CD4-positive, alpha-beta T cell treated with Interleukin-4 for 1 hour (primary cell): ENCODE measurements at regions not wholly inside any gene's neighbourhood (a gene's known extent, or its start where the extent isn't known, plus 50 kb on each side); places are given as distances from the start of the nearest gene placed in this dataset.
"Not testable (repeated sequence)": the region's sequence is repeated elsewhere in the genome, so short reads cannot be mapped to it uniquely, and the experiment has no call there.

Experiments used
- DNase-seq, 2 donors: peaks; one replicate each; pipeline ENCODE4 v3.0.0-alpha.2; 2020 to 2022

DNA sequence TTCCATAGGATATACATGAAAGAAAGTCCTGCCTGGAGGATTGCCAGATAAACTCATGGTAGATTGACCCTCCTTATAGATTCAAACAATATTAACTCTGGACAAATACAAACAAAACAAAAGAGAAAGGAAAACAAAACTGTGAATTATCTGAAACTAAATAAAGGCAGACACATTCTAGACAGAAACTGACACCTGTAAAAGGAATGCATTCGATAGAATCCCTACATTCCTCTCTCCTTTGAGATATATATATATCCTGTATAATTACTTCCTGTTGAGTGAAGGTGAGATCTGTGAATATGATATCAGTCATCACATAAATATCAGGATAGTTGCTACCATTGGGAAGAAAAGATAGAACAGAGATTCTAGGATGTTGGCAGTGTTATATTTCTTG, 948.4 kb upstream of the ATXN7L3B start:
- no peak for DNase-seq

DNA sequence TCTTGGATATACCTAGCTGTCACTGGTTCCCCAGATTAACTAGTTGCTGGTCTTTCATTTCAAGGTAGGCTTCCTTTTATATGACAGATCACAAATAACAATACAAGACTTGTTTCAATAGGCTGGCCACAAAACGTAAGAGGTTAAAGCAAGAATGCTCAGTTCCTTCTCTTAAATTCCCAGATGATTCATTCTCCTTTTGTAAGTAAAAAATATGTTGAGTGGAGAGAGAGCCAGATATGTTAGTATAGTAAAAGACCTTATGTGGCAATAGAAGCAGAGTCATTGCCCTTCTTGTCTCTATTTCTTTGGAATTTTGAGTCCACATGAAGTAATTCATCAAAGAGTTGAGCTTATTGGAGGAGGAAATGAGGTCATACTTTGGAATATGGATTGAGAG, 939.0 kb upstream of the ATXN7L3B start:
- DNase-seq = no peak

DNA sequence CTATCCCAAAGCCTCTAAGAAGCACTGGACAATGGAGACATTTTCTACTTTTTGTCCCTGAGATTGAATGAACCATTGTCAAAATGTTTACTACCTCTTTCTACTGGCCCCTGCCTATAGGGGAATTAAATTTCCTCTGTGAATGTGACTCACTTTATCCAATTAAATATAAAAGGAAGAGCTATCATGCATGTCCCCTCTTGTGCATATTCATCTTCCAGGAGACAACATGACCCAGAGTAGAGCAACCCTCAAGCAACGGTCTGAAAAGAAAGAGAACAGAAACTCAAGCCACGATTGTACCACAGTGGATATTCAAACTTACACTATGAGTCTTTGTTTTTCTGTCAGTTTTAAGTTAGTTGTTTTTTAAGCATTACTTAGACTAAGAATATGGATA, 938.4 kb upstream of the ATXN7L3B start:
- no peak for DNase-seq

DNA sequence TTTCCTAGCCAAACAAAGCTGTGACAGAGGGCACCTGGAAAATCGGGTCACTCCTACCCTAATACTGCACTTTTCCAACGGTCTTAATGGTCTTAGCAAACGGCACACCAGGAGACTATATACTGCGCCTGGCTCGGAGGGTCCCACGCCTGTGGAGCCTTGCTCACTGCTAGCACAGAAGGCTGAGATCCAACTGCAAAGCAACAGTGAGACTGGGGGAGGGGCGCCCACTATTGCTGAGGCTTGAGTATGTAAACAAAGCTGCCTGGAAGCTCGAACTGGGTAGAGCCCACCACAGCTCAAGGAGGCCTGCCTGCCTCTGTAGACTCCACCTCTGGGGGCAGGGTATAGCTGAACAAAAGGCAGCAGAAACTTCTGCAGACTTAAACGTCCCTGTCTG, 931.7 kb upstream of the ATXN7L3B start:
- not testable (repeated sequence) for DNase-seq

DNA sequence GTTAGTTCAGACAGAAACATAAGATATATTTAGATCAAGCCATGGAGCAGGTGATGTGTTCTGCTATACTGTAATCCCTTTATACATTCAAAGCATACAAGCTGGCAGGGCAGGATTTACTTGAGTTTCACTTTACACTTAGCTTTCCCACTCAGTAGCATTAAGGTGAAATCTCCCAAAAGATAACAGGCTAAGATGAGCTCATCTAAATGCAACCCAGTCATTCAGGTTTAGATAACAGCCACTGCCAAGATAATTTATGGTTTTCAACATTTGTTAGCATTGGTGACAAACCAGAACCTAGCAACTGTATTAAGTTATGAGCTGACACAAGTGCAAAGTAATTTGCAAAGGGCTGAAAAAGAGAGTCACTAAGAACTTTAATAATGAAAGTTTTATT, 925.1 kb upstream of the ATXN7L3B start:
- DNase-seq = no peak

DNA sequence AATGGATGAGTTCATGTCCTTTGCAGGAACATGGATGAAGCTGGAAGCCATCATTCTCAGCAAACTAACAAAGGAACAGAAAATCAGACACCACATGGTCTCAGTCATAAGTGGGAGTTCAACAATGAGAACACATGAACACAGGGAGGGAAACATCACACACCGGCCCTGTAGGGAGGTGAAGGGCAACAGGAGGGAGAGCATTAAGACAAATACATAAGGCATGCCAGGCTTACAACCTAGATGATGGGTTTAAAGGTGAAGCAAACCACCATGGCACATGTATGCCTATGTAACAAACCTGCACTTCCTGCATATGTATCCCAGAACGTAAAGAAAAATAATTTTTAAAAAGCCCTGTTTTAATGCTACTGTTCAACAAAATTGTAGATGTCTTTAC, 914.2 kb upstream of the ATXN7L3B start:
- no peak for DNase-seq

DNA sequence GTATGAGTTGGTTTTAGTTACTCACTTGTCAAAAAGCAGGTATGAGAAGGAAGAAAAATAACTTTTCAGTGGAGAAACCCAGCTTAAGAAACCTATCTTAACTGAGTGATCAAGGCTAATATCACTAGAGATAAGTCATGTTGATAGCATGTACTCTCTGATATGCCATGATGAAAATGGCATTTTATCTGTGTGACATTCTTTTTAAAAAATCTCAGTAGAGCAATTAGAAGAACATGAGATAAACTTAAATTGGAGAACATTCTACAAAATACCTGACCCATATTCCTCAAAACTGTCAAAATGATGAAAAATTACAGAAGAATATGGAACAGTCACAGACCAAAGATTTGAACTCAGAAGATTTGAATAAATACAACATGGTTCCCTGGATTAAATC, 912.4 kb upstream of the ATXN7L3B start:
- no peak for DNase-seq

DNA sequence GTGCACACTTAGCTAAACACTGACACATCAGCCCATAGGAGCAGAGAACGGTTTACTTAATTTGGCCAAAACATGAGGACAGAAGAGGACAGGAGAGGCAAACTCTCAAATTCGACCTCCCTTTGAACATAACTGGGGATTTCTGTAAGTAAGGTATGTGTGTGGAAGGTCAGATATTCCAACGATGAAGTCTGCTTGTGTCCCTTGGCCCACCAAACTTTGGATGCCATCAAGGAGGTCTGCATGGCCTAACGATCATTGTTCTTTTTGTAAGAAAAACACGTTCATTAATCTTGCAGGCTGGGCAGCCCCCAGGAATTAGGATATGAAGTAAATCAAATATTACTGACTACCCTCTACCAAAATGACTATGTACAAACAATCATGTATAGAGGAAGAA, 908.5 kb upstream of the ATXN7L3B start:
- DNase-seq = no peak

DNA sequence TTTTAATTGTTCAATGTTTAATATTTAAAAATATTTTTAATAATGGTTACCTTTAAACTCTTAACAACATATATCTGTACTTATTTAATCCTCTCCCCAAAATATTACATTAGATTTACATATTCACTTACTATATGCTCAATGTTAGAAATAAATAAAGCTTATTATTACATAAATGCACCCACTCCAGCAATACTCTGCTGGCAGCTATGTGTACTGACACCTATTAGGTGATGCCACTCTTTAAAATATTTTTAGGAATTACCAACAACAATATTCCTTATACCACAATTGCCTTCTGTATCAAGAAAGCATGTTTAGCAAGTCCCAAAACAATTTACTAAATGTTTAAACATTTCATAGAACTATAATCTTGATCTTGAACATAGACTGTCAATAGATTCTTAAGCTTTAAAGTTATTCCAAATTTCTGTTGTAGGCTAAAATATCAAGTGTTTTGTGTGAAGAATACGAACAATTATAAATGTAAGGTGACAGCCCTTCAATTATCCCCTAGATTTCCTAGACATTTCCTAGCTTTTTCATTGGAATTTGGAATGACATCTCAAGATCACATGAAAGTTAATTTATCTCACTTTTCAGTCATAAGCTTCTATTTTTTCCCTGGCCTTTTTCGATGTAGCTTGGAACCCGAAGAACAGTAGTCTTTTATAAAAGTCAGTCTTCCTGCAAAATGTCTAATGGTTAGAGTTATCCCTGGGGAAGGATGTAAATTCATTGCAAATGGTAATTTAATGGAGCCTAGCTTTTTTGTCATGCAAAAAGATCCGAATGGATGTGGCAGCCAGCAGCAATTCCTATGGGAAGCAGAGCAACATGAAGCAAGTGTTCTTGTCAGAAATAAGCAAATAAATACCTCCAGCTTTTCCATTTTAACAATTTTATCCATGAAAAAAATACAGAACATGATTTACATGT, 907.5 kb upstream of the ATXN7L3B start:
- DNase-seq = no peak

DNA sequence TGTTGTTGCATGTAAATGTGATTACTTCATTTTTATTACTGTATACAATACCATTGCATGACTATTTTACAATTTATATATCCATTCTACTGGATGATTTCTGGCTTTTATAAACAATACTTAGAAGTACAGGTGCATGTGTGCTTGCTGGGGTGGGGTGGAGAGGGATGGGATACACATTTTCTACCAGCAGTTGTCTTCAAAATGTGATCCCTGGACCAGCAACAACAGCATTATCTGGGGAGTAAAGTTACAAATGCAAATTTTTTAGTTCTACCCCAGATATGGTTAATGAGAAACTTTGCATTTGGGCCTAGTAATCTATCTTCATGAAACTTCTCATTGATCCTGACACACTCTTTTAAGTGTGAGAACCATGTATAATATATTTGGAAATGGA, 905.4 kb upstream of the ATXN7L3B start:
- no peak for DNase-seq

DNA sequence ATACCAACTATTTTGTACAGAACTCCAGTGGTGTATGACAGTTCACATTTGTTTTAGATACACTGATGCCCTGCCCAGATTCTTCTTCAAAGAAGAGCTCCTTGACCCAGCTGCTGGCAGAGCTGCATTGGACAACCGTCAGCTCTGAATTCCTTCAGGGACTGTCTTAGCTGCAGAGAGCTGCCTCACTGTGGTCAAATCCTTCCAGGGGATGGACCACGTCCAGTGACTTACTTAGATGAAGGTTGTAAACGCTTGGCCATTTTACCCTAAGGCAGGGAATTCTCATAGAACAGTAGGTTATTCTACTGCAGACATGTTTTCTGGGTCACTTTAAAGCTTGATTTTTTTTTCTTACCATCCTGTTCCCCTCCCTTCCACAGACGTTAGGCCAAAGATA, 905.0 kb upstream of the ATXN7L3B start:
- DNase-seq = no peak

DNA sequence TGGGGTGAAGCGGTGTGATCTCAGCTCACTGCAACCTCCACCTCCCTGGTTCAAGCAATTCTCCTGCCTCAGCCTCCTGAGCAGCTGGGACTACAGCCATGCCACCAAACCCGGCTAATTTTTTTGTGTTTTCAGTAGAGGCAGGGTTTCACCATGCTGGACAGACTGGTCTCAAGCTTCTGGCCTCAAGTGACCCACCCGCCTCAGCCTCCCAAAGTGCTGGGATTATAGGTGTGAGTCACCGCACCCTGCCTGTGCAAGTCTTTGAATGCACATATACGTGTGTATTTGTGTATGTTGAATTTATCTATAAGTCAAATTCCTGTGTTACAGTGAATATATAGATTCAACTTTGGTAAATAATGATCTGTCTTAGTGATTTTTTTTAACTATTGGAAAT, 898.2 kb upstream of the ATXN7L3B start:
- not testable (repeated sequence) for DNase-seq

DNA sequence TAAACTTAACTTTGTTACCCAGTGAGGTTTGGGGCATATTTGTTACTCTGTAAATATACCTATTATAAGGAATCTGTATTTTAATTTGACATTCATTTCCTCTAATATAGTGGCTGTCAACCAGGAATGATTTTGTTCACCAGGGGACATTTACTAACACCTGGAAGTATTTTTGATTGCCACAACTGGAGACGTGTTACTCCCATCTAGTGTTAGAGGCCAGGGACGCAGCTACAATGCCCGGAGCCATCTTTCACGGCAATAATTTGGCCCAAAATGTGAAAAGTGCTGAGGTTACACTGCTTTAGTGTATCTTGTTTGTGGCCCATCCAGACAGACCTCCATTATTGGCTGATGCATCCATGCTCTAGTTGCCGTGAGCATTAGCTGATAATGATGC, 881.3 kb upstream of the ATXN7L3B start:
- DNase-seq = no peak

DNA sequence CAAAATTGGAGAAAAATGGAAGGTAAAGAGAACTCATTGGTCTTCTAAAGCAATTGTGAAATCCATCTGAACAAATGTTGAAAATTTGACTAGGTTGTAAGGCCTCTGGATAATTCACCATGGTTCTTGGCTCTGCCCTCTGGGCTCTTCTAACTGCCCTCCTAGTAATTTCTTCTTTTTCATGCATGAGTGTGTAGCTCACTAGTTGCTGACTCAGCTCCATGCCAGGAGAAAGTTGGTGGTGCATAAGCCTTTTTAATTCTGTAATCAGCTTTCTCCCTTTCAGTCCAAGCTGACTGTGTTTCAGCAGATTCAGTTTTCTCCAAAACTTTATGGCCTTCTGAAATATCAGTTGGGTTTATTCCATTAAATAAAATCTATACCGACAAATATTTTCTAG, 877.8 kb upstream of the ATXN7L3B start:
- no peak for DNase-seq

DNA sequence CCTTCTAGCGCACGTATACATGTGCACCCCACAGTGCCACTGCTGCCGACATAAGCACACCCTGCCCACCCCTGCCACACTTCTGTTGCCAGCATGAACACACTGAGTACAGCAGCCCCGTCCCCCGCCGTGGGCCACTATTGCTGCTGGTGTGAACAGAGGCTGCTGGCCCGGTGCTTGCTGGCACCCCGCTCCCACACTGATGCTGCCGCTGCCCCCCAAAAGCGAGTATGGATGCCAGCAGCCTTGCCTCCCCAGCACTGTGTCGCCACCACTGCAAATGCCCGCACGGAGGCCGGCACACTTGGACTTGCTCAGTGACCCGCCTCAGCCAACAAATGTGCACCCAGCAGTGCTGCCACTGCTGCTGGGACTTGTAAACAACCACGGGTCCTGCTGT, 872.4 kb upstream of the ATXN7L3B start:
- DNase-seq = no peak

DNA sequence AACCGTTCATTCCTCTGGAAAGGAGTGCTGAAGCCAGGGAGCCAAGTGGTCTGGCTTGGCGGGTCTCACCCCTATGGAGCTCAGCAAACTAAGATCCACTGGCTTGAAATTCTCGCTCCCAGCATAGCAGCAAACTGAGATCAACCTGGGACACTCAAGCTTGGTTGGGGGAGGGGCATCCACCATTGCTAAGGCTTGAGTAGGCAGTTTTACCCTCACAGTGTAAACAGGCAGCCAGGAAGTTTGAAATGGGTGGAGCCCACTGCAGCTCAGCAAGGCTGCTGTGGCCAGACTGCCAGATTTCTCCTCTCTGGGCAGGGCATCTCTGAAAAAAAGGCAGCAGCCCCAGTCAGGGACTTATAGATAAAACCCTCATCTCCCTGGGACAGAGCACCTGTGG, 866.1 kb upstream of the ATXN7L3B start:
- DNase-seq = not testable (repeated sequence)

DNA sequence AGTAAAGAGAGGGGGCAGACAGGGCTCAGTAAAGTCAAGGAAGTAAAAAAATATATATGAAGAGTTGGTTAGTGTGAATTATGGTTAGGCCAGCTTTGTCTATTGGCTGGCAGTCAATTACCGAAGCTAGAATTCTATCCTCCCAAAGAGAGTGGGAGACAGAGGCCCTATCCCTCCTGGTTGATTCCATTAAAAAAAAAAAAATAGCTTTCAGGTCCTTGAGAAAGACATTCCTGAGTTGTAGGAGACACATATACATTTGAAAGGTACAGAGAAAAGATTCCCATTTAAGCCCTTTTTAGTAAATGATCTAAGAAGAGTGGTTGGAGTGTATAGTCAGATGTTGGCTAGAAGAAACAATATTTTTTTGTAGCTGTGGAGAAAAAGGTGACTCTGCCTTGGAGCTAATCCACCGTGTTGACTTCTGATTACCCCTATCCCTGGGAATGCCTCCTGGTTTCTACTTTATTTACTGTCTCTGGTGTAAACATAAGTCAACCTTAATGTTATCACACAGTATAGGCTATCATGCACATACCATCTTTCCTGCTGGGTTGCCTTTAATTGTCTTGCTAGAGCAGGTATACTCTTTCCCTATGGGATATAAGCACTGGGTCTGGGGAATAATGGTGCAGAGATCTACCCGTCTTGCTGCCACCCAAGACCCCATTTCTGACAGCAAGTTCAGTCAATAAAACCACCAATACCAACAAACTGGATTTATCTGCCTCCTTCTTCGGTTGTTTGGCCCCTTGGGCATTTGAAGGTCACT, 859.9 kb upstream of the ATXN7L3B start:
- DNase-seq = no peak

DNA sequence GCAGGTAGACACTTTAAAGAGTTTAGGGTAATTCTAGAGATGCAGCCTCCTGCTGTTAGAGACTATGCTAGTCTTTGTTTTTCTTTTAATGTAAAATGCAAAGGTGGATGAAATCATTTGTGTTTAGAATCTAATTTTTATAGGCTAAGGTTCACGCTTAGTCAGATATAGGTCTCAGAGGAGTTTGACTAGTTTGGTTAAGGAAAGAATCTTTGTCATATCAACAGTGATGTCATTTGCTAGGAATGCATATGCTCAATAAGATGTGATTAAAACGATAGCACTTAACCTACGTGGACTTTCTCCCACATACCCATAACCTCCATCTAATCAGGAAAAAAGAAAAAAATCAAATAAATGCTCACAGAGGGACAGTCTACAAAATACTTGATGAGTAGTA, 859.3 kb upstream of the ATXN7L3B start:
- DNase-seq = no peak

DNA sequence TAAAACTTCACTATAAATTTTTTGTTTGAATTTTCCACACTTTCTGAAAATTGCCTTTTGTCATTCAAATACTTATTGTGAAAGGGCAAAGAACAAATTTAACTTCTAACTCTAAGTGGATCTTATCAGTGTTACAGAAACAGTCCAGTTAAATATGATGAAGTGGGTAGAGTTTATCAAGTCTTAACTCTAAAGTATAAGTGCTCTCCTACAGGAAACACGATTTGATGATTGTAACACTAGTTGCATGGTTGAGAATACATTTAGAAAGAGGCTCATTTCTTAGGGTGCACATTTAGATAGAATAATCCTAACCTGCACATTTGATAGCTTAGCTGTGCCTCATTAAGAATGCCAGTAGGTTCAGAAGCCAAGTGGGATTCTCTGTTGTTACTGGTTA, 838.3 kb upstream of the ATXN7L3B start:
- DNase-seq = no peak

DNA sequence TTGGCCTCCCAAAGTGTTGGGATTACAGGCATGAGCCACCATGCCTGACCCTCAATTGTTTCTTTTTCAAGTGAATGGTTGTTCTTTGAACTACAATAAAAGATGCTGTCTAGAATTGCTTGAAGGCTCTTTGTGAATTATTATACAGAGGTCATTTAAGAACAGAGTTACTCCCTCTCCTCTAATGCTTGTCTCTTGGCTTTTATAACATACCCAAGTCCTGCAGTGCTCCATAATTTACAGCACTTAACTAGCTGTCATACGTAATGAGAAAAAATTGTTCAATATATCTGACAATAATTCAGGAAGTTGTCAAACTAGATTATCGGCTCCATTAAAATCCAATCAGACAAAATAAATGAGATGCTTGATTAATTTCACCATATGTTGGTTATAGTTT, 823.0 kb upstream of the ATXN7L3B start:
- DNase-seq = no peak

DNA sequence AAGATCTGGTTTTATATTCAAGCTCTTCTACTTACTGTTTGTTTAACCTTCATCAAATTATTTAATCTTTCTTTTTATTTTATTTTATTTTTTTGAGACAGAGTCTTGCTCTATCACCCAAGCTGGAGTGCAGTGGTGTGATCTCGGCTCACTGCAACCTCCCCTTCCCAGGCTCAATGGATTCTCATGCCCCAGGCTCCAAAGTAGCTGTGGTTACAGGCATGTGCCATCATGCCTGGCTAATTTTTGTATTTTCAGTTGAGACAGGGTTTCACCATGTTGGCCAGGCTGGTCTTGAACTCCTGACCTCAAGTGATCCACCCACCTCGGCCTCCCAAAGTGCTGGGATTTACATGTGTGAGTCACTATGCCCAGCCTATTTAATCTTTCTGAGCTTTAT, 821.5 kb upstream of the ATXN7L3B start:
- not testable (repeated sequence) for DNase-seq

DNA sequence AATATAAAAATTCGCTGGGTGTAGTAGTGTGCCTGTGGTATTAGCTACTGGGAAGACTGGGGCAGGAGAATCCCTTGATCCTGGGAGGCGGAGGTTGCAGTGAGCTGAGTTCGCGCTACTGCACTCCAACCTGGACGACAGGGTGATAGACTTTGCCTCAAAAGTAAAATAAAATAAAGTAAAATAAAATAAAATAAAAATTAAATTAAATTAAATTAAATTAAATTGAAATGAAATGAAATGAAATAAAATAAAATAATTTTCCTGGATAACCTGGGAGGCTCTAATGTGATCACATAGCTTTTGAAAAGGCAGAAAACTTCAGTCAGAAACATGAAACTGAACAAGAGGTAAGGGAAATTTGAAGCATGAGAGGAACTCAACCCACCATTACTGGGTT, 818.4 kb upstream of the ATXN7L3B start:
- no peak for DNase-seq

DNA sequence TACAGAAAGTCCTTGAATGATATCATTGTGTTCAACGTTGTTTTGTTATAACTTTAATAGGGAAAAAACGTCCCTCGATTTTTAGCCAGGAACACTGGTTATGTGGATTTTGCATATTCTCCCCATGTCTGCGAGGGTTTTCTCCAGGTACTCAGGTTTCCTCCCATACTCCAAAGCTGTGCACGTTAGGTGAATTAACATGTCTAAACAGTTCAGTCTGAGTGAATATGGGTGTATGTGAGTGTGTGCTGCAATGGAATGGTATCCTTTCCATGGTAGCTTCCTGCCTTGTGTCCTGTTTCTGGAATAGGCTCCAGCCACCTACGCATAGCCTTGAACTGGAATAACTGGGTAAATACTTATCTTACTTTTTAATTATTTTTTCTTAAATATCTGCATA, 810.8 kb upstream of the ATXN7L3B start:
- DNase-seq = no peak

DNA sequence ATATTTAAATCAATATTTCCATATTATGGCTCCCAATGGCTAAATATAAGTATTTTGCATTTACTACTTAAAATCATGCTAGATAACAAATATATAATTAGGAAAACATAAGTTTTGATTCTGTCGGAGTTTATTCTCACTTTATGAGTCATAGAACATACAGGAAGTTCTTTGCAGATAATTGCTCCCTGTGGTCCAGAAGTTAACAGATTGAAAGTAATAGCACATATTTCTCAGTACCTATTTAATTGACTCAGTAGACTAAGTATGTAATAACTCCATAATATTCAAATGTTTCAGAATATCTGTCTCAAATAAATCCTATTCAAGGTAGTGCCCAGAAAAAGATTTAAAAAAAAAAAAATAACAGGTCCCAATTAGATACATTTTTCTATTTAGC, 806.0 kb upstream of the ATXN7L3B start:
- DNase-seq = no peak
